Esophagus squamous epithelium (tissue), 4 donors: ENCODE measurements at regions not wholly inside any gene's neighbourhood (a gene's known extent, or its start where the extent isn't known, plus 50 kb on each side); places are given as distances from the start of the nearest gene placed in this dataset.

Experiments
- POLR2A ChIP-seq, 4 donors: fragments of 450-650 bp; IDR thresholded peaks; one replicate each; pipeline ENCODE4 v1.6.1; 2017; ENCODE audit warnings: antibody characterized with exemption in 4 of 4, mild to moderate bottlenecking in 4 of 4, moderate library complexity in 3 of 4
- TF ChIP-seq, protein P1 (sequence below), 6 experiments: fragments of 450-650 bp in 4 of 6; fragments of 200-600 bp in 2 of 6; sonication (generic) in 2 of 6; IDR thresholded peaks; one replicate each; pipeline ENCODE4 v1.5.1; 2016 to 2019; ENCODE audit warnings: antibody characterized with exemption in 6 of 6, mild to moderate bottlenecking in 4 of 6, moderate library complexity in 4 of 6

DNA sequence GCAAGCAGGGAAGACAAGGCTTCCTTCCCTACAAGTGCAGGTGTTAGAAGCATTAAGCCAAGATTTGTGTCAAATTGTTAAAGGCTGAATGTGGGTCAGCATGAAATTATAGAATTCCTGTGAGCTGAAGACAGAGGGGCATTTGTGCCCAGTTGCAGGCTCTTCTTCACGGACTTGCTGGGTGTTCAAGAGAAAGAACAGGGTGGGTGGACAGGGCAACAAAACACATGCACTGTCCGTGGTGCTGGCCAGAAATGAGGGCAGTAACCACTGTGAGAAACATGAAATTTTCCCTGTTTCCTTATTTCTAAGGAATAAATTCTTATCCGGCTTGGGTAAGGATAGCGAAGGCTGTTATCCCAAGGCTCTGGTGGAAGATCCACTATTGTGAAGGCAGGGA, 579.5 kb upstream of the HTR1E start:
- TF ChIP-seq, protein P1, sequence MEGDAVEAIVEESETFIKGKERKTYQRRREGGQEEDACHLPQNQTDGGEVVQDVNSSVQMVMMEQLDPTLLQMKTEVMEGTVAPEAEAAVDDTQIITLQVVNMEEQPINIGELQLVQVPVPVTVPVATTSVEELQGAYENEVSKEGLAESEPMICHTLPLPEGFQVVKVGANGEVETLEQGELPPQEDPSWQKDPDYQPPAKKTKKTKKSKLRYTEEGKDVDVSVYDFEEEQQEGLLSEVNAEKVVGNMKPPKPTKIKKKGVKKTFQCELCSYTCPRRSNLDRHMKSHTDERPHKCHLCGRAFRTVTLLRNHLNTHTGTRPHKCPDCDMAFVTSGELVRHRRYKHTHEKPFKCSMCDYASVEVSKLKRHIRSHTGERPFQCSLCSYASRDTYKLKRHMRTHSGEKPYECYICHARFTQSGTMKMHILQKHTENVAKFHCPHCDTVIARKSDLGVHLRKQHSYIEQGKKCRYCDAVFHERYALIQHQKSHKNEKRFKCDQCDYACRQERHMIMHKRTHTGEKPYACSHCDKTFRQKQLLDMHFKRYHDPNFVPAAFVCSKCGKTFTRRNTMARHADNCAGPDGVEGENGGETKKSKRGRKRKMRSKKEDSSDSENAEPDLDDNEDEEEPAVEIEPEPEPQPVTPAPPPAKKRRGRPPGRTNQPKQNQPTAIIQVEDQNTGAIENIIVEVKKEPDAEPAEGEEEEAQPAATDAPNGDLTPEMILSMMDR (IDR thresholded peaks at IDR 0.05): no peak
- no peak for TF ChIP-seq POLR2A (IDR thresholded peaks at IDR 0.05)
